Retinal pigment epithelial cell (primary cell): ENCODE measurements at regions not wholly inside any gene's neighbourhood (a gene's known extent, or its start where the extent isn't known, plus 50 kb on each side); places are given as distances from the start of the nearest gene placed in this dataset.

Experiments
- DNase-seq: peaks from one replicate; pipeline ENCODE4 v3.0.0-alpha.2; 2010; ENCODE audit warnings: low read depth
- H3K4me3 ChIP-seq: 2 replicates; pipeline ENCODE4 v1.5.1; 2011; ENCODE audit warnings: mild to moderate bottlenecking, low read length, control low read depth, moderate library complexity
- TF ChIP-seq, protein P1 (sequence below): conservative IDR thresholded peaks from 2 replicates; pipeline ENCODE4 v1.5.1; 2011; ENCODE audit warnings: low read depth, low read length, control low read depth, inconsistent platforms

DNA sequence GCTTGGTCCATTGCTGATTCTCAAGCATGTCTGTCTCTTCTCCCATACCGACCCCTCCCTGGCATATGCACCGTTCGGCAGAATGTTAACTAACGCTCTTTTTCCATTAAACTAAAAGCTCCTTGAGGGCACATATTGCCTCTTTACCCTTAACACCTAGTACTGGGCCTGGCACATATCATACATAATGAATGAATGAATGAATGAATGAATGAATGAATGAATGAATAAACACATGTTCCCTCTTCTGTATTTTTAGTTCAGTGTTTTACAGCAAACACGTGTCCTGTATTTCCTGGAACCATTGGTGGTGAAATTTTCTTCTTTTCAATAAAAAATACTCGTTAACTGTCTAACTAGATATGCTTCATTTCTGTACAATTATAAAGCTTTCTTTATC, 174.4 kb upstream of the DTNBP1 start:
- no peak for DNase-seq
- TF ChIP-seq, protein P1, sequence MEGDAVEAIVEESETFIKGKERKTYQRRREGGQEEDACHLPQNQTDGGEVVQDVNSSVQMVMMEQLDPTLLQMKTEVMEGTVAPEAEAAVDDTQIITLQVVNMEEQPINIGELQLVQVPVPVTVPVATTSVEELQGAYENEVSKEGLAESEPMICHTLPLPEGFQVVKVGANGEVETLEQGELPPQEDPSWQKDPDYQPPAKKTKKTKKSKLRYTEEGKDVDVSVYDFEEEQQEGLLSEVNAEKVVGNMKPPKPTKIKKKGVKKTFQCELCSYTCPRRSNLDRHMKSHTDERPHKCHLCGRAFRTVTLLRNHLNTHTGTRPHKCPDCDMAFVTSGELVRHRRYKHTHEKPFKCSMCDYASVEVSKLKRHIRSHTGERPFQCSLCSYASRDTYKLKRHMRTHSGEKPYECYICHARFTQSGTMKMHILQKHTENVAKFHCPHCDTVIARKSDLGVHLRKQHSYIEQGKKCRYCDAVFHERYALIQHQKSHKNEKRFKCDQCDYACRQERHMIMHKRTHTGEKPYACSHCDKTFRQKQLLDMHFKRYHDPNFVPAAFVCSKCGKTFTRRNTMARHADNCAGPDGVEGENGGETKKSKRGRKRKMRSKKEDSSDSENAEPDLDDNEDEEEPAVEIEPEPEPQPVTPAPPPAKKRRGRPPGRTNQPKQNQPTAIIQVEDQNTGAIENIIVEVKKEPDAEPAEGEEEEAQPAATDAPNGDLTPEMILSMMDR: no peak
- H3K4me3 ChIP-seq: no peak overlapping the region

DNA sequence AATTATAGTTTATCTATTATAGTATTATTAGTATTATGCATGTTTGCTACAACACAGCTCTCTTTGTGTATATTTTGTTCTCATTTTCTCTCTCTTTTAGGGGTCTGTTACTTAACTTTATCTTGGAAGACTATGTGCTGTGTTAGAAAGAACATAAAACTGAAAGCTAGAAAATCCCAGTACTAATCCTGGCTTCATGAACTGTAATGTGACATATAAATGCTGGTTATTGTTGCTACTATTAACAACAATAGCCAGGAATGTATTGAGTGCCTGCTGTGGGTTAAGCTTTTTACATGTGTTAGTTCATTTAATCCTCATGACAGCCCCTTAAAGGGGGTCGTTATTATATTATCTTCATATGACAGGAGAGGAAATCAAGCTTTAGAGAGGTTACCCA, 170.0 kb upstream of the DTNBP1 start:
- TF ChIP-seq, protein P1: no peak
- no peak for DNase-seq
- no peak overlapping the region for H3K4me3 ChIP-seq

DNA sequence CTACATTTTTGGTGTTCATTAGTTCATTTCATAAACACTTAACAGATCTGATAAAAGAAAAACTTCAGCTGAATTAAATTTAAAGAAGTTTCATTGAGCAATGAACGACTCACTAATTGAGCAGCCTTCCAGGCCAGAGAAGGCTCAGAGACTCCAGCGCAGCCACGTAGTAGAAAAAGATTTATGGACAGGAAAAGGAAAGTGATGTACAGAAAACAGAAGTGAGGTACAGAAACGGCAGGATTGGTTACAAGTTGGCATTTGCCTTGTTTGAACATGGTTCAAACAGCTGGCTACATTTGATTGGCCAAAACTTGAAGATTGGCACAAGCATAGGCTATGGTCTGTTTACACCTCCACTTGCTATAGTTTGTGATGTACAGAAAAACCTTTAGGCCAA, 166.3 kb upstream of the DTNBP1 start:
- no peak for DNase-seq
- TF ChIP-seq, protein P1: no peak
- no peak overlapping the region for H3K4me3 ChIP-seq

DNA sequence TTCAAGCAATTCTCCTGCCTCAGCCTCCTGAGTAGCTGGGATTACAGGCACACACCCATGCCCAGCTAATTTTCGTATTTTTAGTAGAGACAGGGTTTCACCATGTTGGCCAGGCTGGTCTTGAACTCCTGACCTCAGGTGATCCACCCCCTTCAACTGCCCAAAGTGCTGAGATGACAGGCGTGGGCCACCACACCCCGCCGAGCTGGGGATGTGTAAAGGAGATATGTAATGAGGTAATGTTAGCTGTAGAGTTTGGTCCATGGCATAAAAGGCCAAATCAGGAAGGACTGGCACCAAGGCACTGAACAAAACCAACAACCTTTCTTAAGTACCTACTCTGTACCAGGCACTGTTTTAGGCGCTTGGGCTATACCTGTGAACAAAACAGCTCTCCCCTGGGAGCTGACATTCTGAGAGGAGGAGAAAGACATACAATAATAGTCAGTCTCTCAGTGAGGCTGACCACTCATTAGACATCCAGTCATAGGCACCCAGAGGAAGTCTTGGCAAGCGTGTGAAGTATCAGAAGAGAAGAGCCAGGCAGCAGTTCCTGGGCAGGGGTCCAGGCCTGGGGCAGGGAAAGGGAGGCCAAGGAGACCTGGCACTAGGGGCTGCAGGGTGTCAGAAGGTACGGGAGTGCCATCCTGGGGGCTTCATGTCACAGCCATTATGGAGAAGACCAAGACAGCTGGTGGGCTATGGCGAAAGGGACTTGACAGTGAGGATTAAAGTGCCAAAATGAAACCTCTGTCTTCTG, 164.8 kb upstream of the DTNBP1 start:
- TF ChIP-seq, protein P1: no peak
- H3K4me3 ChIP-seq: no peak overlapping the region

DNA sequence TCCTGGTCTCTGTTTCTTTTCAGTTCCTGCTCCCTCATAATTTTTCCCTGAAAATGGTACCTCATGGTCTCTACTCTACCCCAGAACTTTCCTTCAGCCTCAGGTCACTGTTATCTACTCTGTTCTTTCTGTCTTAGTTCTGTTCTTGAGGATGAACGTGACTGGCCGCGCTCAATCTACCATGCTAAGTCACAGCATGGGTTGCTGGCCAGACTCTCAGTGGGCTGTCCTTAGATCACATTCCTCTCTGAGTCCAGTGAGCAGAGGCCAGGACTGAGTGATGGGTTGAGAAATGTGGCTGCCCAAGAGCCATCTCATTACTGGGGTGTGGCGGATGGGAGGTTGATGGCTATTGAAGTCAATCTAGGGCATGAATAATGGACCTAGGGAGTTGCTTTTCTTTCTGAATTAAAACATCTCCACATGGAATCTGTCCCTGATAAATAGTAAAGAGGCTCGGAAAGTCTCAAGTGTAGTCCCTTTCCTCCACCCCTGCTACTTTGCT, 164.0 kb upstream of the DTNBP1 start:
- no peak overlapping the region for H3K4me3 ChIP-seq
- DNase-seq: no peak
- TF ChIP-seq, protein P1: no peak

More for the DNA sequence above, 164.8 kb upstream of the DTNBP1 start:
- no peak for DNase-seq

DNA sequence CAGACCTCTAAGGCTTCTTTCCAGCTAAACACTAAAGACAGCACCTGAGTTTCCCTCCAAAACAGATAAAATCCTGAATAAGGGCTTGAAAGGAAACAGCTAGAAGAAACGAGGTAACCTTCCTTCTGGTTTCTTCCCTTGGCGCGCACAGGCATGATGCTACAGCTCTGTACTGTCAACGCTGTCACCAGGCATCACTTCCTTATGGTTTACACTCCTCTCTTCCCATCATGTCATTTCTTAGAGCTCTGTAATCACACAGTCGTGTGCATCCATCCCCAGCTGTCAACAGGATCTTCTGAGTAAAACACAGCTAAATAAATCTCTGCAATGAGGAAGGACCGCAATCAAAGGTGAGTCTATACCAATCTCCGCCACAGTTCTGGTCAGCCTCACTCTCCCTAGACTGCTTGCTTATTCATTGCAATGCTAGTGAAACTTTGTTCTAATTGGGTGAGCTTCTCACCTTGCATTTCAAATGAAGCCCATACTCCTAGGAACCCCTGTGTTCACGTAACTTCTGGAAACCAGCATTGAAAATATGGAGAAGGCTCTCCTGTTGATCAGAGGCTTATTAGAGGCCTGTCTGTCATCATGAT, 162.6 kb upstream of the DTNBP1 start:
- no peak for DNase-seq
- no peak overlapping the region for H3K4me3 ChIP-seq
- TF ChIP-seq, protein P1: no peak

DNA sequence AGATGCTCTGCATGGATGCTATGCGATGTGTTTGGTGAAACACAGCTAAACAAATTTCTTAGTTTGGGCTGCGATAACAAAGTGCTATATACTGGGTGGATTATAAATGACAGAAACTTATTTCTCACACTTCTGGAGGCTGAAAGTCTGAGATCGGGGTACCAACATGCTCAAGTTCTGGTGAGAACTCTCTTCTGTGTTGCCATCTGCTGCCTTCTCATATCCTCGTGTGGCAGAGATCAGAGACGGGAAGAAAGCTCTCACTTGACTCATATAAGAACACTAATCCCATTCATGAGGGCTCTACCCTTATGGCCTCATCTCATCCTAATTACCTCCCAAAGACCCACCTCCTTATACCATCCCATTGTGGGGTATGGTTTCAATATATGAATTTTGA, 162.0 kb upstream of the DTNBP1 start:
- DNase-seq: no peak
- TF ChIP-seq, protein P1: no peak
- no peak overlapping the region for H3K4me3 ChIP-seq
